Frontal cortex (tissue), 3 donors: ENCODE measurements at regions not wholly inside any gene's neighbourhood (a gene's known extent, or its start where the extent isn't known, plus 50 kb on each side); places are given as distances from the start of the nearest gene placed in this dataset.

Experiments
- DNase-seq, 2 donors: peaks; one replicate each; pipeline ENCODE4 v3.0.0; 2012; ENCODE audit warnings: low spot score in 2 of 2
- FAIRE-seq: peaks from 2 replicates; lab custom pipeline; 2012; peaks lifted over from hg19 to GRCh38; lab: Jason Lieb, UNC
- donor health status: control.
- donor health status: control.
- donor health status: control.

- FAIRE-seq (no peak), DNase-seq (no peak)
These were observed 122.8 kb upstream of the TOP3B start for GRCh38 chr22:22105364-22105763.

- no peak for FAIRE-seq
- DNase-seq: no peak
These were observed 120.7 kb upstream of the TOP3B start for GRCh38 chr22:22103078-22103875.

GRCh38 chr22:22099833-22100812 lies 117.5 kb upstream of the TOP3B start:
- DNase-seq (no peak), FAIRE-seq (no peak)

- DNase-seq (no peak), FAIRE-seq (no peak)
These were observed 116.6 kb upstream of the TOP3B start for GRCh38 chr22:22099194-22099486.

- no peak for FAIRE-seq
- DNase-seq: no peak
These were observed 116.0 kb upstream of the TOP3B start for GRCh38 chr22:22098457-22099193.

- no peak for DNase-seq
- FAIRE-seq: no peak
These were observed 115.2 kb upstream of the TOP3B start for GRCh38 chr22:22097727-22098228.

- FAIRE-seq: no peak
- DNase-seq: no peak
These were observed 112.3 kb upstream of the TOP3B start for GRCh38 chr22:22094921-22095320.

- DNase-seq (no peak), FAIRE-seq (no peak)
These were observed 111.9 kb upstream of the TOP3B start for GRCh38 chr22:22094514-22094913.

- no peak for DNase-seq
- no peak for FAIRE-seq
These were observed 111.2 kb upstream of the TOP3B start for GRCh38 chr22:22093743-22094142.

- no peak for FAIRE-seq
- DNase-seq: no peak
These were observed 110.4 kb upstream of the TOP3B start for GRCh38 chr22:22092974-22093373.

- no peak for FAIRE-seq
- no peak for DNase-seq
These were observed 109.5 kb upstream of the TOP3B start for GRCh38 chr22:22092101-22092500.

GRCh38 chr22:22091400-22091878 lies 108.9 kb upstream of the TOP3B start:
- FAIRE-seq (no peak), DNase-seq (no peak)

GRCh38 chr22:22090650-22091399 lies 108.2 kb upstream of the TOP3B start:
- no peak for FAIRE-seq

GRCh38 chr22:22089459-22090308 lies 107.1 kb upstream of the TOP3B start:
- FAIRE-seq: no peak
- no peak for DNase-seq

More at GRCh38 chr22:22090650-22091399, 108.2 kb upstream of the TOP3B start:
- no peak for DNase-seq

- no peak for DNase-seq
- no peak for FAIRE-seq
These were observed 106.3 kb upstream of the TOP3B start for GRCh38 chr22:22088658-22089458.

- DNase-seq: no peak
- no peak for FAIRE-seq
These were observed 105.5 kb upstream of the TOP3B start for GRCh38 chr22:22087854-22088657.
